ENCODE measurements at regions not wholly inside any gene's neighbourhood (a gene's known extent, or its start where the extent isn't known, plus 50 kb on each side); places are given as distances from the start of the nearest gene placed in this dataset.

DNA sequence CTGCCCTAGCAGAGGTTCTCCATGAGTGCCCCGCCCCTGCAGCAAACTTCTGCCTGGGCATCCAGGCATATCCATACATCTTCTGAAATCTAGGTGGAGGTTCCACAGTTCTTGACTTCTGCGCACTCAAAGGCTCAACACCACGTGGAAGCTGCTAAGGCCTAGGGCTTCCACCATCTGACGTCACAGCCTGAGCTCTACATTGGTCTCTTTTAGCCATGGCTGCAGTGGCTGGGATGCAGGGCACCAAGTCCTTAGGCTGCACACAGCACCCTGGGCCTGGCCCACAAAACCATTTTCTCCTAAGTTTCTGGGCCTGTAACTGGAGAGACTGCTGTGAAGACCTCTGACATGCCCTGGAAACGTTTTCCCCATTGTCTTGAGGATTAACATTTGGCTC lies 272.6 kb upstream of the PLXNA2 start:
- Histone ChIP-seq H4K20me1 (ENCODE audit: insufficient read depth, low read length) (no peaks in the 10 kb centered on the region), H3K36me3 (ENCODE audit: insufficient read depth, low read length) (no peaks in the 10 kb centered on the region), H3K27me3 (ENCODE audit: insufficient read depth, low read length, poor library complexity) (peaks cover 9% of the 10 kb centered on the region), H3K4me2 (ENCODE audit: insufficient read depth, low read length) (no peak overlapping the region), H3K9me3 (ENCODE audit: insufficient read depth, low read length, severe bottlenecking) (no peaks in the 10 kb centered on the region), H3K9ac (ENCODE audit: low read depth, low read length) (no peak overlapping the region), H3K27ac (ENCODE audit: low read length) (no peak overlapping the region), H3K4me1 (ENCODE audit: insufficient read depth, low read length) (no peaks in the 10 kb centered on the region), H3K4me3 (ENCODE audit: low read depth in 1 of 2, low read length in 2 of 2) (no peak overlapping the region), H3K79me2 (ENCODE audit: insufficient read depth, low read length) (no peaks in the 10 kb centered on the region), H2AFZ (ENCODE audit: low read depth, low read length) (no peak overlapping the region)
- no peak for TF ChIP-seq EZH2 (IDR thresholded peaks at IDR 0.05; ENCODE audit: borderline replicate concordance, low read depth, low read length, severe bottlenecking)
- TF ChIP-seq, protein P1, sequence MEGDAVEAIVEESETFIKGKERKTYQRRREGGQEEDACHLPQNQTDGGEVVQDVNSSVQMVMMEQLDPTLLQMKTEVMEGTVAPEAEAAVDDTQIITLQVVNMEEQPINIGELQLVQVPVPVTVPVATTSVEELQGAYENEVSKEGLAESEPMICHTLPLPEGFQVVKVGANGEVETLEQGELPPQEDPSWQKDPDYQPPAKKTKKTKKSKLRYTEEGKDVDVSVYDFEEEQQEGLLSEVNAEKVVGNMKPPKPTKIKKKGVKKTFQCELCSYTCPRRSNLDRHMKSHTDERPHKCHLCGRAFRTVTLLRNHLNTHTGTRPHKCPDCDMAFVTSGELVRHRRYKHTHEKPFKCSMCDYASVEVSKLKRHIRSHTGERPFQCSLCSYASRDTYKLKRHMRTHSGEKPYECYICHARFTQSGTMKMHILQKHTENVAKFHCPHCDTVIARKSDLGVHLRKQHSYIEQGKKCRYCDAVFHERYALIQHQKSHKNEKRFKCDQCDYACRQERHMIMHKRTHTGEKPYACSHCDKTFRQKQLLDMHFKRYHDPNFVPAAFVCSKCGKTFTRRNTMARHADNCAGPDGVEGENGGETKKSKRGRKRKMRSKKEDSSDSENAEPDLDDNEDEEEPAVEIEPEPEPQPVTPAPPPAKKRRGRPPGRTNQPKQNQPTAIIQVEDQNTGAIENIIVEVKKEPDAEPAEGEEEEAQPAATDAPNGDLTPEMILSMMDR (IDR thresholded peaks at IDR 0.05; ENCODE audit: borderline replicate concordance, extremely low read depth, low read length, poor library complexity, severe bottlenecking) = no peak
- DNase-seq = no peak
- no peak for ATAC-seq (ENCODE audit: insufficient read depth, low read depth)

GRCh38 chr1:208520438-208521099 lies 276.4 kb upstream of the PLXNA2 start:
- Histone ChIP-seq H3K79me2 (ENCODE audit: insufficient read depth, low read length) (no peaks in the 10 kb centered on the region), H3K9me3 (ENCODE audit: insufficient read depth, low read length, severe bottlenecking) (no peaks in the 10 kb centered on the region), H3K4me2 (ENCODE audit: insufficient read depth, low read length) (no peak overlapping the region), H3K9ac (ENCODE audit: low read depth, low read length) (no peak overlapping the region), H3K36me3 (ENCODE audit: insufficient read depth, low read length) (no peaks in the 10 kb centered on the region), H2AFZ (ENCODE audit: low read depth, low read length) (no peak overlapping the region), H3K4me1 (ENCODE audit: insufficient read depth, low read length) (no peaks in the 10 kb centered on the region), H3K27me3 (ENCODE audit: insufficient read depth, low read length, poor library complexity) (no peaks in the 10 kb centered on the region), H3K27ac (ENCODE audit: low read length) (no peak overlapping the region), H3K4me3 (ENCODE audit: low read depth in 1 of 2, low read length in 2 of 2) (no peak overlapping the region), H4K20me1 (ENCODE audit: insufficient read depth, low read length) (no peaks in the 10 kb centered on the region)
- DNase-seq (no peak), ATAC-seq (ENCODE audit: insufficient read depth, low read depth) (no peak)
- no peak for TF ChIP-seq EZH2 (IDR thresholded peaks at IDR 0.05; ENCODE audit: borderline replicate concordance, low read depth, low read length, severe bottlenecking)

DNA sequence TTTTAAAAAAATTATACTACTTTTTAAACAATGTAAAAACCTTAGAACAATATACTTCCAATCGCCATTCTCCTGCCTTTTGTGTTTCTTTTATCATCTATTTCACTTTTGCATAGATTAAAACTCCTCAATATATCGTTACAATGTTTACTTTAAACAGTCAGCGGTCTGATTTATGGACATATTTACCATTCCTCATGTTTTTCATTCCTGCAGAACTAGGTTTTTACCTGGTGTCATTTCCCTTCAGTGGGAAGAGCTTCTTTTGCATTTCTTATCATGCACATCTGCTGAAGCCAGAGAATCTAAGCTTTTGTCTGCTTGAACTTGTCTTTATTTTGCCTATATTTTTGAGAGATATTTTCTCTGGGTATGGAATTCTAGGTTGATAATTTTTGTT lies 277.4 kb upstream of the PLXNA2 start:
- Histone ChIP-seq H3K9ac (ENCODE audit: low read depth, low read length) (no peak overlapping the region), H3K9me3 (ENCODE audit: insufficient read depth, low read length, severe bottlenecking) (no peaks in the 10 kb centered on the region), H3K27me3 (ENCODE audit: insufficient read depth, low read length, poor library complexity) (no peaks in the 10 kb centered on the region), H3K4me1 (ENCODE audit: insufficient read depth, low read length) (no peaks in the 10 kb centered on the region), H4K20me1 (ENCODE audit: insufficient read depth, low read length) (no peaks in the 10 kb centered on the region), H2AFZ (ENCODE audit: low read depth, low read length) (no peak overlapping the region), H3K79me2 (ENCODE audit: insufficient read depth, low read length) (no peaks in the 10 kb centered on the region), H3K36me3 (ENCODE audit: insufficient read depth, low read length) (no peaks in the 10 kb centered on the region), H3K4me3 (ENCODE audit: low read depth in 1 of 2, low read length in 2 of 2) (no peak overlapping the region), H3K4me2 (ENCODE audit: insufficient read depth, low read length) (no peak overlapping the region), H3K27ac (ENCODE audit: low read length) (no peak overlapping the region)
- no peak for ATAC-seq (ENCODE audit: insufficient read depth, low read depth)
- DNase-seq = no peak
- TF ChIP-seq, protein P1 (IDR thresholded peaks at IDR 0.05; ENCODE audit: borderline replicate concordance, extremely low read depth, low read length, poor library complexity, severe bottlenecking) = no peak
- no peak for TF ChIP-seq EZH2 (IDR thresholded peaks at IDR 0.05; ENCODE audit: borderline replicate concordance, low read depth, low read length, severe bottlenecking)

DNA sequence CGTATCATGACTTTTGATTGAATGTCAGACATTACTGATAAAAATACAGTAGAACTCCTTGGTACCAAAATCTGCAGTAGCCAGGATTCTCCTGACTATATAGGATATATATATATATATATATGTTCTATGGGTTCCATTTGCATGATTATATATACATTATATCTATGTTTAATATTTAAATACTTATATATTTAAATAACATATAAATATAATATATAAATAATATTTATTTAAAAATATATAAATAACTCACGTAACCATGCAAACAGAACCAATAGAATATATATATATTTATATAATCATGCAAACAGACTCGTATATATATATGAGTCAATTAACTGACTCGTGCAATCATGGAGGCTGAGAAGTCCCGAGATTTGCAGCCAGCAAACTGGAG lies 278.8 kb upstream of the PLXNA2 start:
- H3K36me3 ChIP-seq (ENCODE audit: insufficient read depth, low read length) = no peaks in the 10 kb centered on the region
- H2AFZ ChIP-seq (ENCODE audit: low read depth, low read length) = no peak overlapping the region
- ATAC-seq (ENCODE audit: insufficient read depth, low read depth) = no peak
- TF ChIP-seq EZH2 (IDR thresholded peaks at IDR 0.05; ENCODE audit: borderline replicate concordance, low read depth, low read length, severe bottlenecking) = no peak
- TF ChIP-seq, protein P1 (IDR thresholded peaks at IDR 0.05; ENCODE audit: borderline replicate concordance, extremely low read depth, low read length, poor library complexity, severe bottlenecking) = no peak
- no peaks in the 10 kb centered on the region for H3K9me3 ChIP-seq (ENCODE audit: insufficient read depth, low read length, severe bottlenecking)
- no peaks in the 10 kb centered on the region for H3K4me1 ChIP-seq (ENCODE audit: insufficient read depth, low read length)
- no peak overlapping the region for H3K9ac ChIP-seq (ENCODE audit: low read depth, low read length)
- H4K20me1 ChIP-seq (ENCODE audit: insufficient read depth, low read length) = no peaks in the 10 kb centered on the region
- no peaks in the 10 kb centered on the region for H3K79me2 ChIP-seq (ENCODE audit: insufficient read depth, low read length)
- no peak overlapping the region for H3K4me3 ChIP-seq (ENCODE audit: low read depth in 1 of 2, low read length in 2 of 2)
- no peak for DNase-seq
- peaks cover 3% of the 10 kb centered on the region for H3K27me3 ChIP-seq (ENCODE audit: insufficient read depth, low read length, poor library complexity)
- no peak overlapping the region for H3K27ac ChIP-seq (ENCODE audit: low read length)
- no peak overlapping the region for H3K4me2 ChIP-seq (ENCODE audit: insufficient read depth, low read length)

Measured in DND-41 (cell line).